Thyroid gland (tissue), 4 donors: ENCODE measurements at regions not wholly inside any gene's neighbourhood (a gene's known extent, or its start where the extent isn't known, plus 50 kb on each side); places are given as distances from the start of the nearest gene placed in this dataset.

ENCODE experiments used
- POLR2A ChIP-seq, 2 donors: fragments of 450-650 bp; IDR thresholded peaks; one replicate each; pipeline ENCODE4 v1.6.1; 2017; ENCODE audit warnings: antibody characterized with exemption in 2 of 2, mild to moderate bottlenecking in 2 of 2, moderate library complexity in 1 of 2
- TF ChIP-seq, protein P1 (sequence below), 6 experiments: fragments of 200-600 bp in 3 of 6; fragments of 450-650 bp in 3 of 6; sonication (generic) in 3 of 6; IDR thresholded peaks; one replicate each; pipeline ENCODE4 v1.5.1; 2016 to 2019; ENCODE audit warnings: antibody characterized with exemption in 6 of 6, mild to moderate bottlenecking in 2 of 6, inconsistent platforms in 1 of 6, moderate library complexity in 1 of 6

DNA sequence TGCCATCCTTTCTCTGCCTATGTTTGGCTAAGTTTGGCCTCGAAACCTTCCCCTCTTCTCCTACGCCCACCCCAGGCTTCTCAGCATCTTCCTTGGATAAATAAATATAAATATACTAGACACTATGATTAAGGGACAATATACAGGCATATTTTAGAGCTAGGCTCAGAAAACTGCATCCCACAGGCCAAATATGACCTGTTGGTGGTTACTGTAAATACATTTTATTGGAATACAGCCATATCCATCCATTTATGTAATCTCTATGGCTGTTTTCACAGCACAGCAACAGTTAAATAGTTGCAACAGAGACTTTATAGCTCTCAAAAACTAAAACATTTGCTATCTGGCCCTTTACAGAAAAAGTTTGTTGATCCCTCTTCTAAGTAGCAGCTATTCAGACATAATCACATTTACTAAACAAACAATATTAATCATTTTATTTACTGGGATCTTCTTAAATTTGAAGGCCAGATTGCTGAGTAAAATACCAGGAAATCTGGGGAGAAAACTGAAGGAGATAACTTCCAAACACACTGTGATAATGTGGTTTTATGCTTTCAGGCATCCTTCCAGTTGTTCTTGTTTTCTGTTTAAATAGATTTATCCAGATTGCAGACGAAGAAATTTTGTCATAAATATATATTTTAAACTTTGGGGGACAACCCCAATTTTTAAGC is 269.7 kb upstream of the THRB start:
- TF ChIP-seq, protein P1, sequence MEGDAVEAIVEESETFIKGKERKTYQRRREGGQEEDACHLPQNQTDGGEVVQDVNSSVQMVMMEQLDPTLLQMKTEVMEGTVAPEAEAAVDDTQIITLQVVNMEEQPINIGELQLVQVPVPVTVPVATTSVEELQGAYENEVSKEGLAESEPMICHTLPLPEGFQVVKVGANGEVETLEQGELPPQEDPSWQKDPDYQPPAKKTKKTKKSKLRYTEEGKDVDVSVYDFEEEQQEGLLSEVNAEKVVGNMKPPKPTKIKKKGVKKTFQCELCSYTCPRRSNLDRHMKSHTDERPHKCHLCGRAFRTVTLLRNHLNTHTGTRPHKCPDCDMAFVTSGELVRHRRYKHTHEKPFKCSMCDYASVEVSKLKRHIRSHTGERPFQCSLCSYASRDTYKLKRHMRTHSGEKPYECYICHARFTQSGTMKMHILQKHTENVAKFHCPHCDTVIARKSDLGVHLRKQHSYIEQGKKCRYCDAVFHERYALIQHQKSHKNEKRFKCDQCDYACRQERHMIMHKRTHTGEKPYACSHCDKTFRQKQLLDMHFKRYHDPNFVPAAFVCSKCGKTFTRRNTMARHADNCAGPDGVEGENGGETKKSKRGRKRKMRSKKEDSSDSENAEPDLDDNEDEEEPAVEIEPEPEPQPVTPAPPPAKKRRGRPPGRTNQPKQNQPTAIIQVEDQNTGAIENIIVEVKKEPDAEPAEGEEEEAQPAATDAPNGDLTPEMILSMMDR (IDR thresholded peaks at IDR 0.05): no peak
- TF ChIP-seq POLR2A (IDR thresholded peaks at IDR 0.05): no peak
